ENCODE measurements at regions not wholly inside any gene's neighbourhood (a gene's known extent, or its start where the extent isn't known, plus 50 kb on each side); places are given as distances from the start of the nearest gene placed in this dataset.

GRCh38 chr22:34804604-34805003 is 261.4 kb upstream of the ISX start:
- H3K4me3 ChIP-seq (ENCODE audit: control insufficient read depth, low read depth, low read length): no peak overlapping the region
- TF ChIP-seq CTCF (conservative IDR thresholded peaks at IDR 0.05; ENCODE audit: control insufficient read depth, insufficient read depth, low read depth, low read length): no peak
- no peak for DNase-seq (ENCODE audit: low read depth)

GRCh38 chr22:34805771-34806170 is 260.2 kb upstream of the ISX start:
- TF ChIP-seq CTCF (conservative IDR thresholded peaks at IDR 0.05; ENCODE audit: control insufficient read depth, insufficient read depth, low read depth, low read length): no peak
- no peak overlapping the region for H3K4me3 ChIP-seq (ENCODE audit: control insufficient read depth, low read depth, low read length)
- no peak for DNase-seq (ENCODE audit: low read depth)

- TF ChIP-seq CTCF (conservative IDR thresholded peaks at IDR 0.05; ENCODE audit: control insufficient read depth, insufficient read depth, low read depth, low read length): no peak
- no peak for DNase-seq (ENCODE audit: low read depth)
- no peak overlapping the region for H3K4me3 ChIP-seq (ENCODE audit: control insufficient read depth, low read depth, low read length)
These were observed 257.3 kb upstream of the ISX start for GRCh38 chr22:34808618-34809017.

DNA sequence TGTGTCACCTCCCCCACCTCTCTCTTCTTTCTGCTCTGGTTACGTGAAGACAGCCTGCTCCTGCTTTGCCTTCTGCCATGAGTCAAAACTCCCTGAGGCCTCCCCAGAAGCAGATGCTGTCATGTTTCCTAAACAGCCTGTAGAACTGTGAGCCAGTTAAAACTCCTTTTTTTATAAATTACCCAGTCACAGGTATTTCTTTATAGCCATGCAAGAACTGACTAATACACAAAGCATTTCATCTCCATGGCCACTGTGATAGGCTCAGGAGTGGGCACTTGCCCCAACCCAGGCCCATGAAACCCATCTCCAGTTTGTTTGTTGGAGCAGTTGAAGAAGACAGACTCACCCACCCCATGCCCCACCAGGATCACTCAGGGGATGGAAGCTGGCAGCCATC is 253.3 kb upstream of the ISX start:
- no peak overlapping the region for H3K4me3 ChIP-seq (ENCODE audit: control insufficient read depth, low read depth, low read length)
- DNase-seq (ENCODE audit: low read depth): no peak
- TF ChIP-seq CTCF (conservative IDR thresholded peaks at IDR 0.05; ENCODE audit: control insufficient read depth, insufficient read depth, low read depth, low read length): no peak

DNA sequence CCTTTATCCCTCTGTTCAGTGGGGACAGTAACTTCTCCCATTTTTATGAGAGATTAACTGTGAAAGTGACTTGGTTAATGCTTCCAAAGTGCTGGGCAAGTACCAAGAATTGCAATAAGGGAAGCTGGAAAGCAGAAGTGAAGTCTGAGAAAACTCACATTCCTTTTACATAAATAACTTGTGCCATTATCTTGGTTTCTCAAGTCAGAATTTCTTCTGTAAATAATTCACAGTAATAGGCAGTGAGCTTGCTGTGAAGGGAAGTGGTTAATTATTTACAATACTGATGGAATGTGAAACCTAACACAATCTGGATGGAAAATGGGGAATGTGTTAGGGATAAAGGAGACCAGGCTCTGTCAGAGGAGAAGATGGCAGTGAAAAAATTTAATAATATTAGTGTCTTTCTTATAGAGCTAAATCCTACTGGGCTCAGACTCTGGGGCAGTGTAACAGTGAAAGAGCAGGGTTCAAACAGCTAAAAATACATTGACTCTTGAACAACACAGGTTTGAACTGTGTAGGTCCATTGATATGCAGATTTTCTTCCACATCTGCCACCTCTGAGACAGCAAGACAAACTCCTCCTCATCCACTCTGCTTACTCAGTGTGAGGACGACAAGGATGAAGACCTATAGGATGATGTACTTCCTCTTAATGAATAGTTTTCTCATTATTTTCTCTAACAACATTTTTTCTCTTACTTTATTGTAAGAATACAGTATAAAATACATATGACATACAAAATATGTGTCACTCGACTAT is 251.5 kb upstream of the ISX start:
- no peak overlapping the region for H3K4me3 ChIP-seq (ENCODE audit: control insufficient read depth, low read depth, low read length)
- no peak for TF ChIP-seq CTCF (conservative IDR thresholded peaks at IDR 0.05; ENCODE audit: control insufficient read depth, insufficient read depth, low read depth, low read length)
- no peak for DNase-seq (ENCODE audit: low read depth)

- no peak for DNase-seq (ENCODE audit: low read depth)
- no peak overlapping the region for H3K4me3 ChIP-seq (ENCODE audit: control insufficient read depth, low read depth, low read length)
- no peak for TF ChIP-seq CTCF (conservative IDR thresholded peaks at IDR 0.05; ENCODE audit: control insufficient read depth, insufficient read depth, low read depth, low read length)
These were observed 236.5 kb upstream of the ISX start for GRCh38 chr22:34829485-34829884.
